Chondrocyte (in vitro differentiated cells): ENCODE measurements at regions not wholly inside any gene's neighbourhood (a gene's known extent, or its start where the extent isn't known, plus 50 kb on each side); places are given as distances from the start of the nearest gene placed in this dataset.

Experiments
- DNase-seq: peaks from one replicate; pipeline ENCODE4 v3.0.0; 2021; ENCODE audit warnings: mixed read lengths, low spot score
- H3K27ac Mint-ChIP-seq: one replicate; pipeline ENCODE4 v1.8.0; 2021; ENCODE audit warnings: mild to moderate bottlenecking, moderate library complexity, mixed read lengths; ENCODE audit not compliant: unreplicated experiment
- H3K27me3 Mint-ChIP-seq: 2 replicates; pipeline ENCODE4 v1.8.0; 2021; ENCODE audit warnings: low read depth, mixed read lengths
- H3K36me3 Mint-ChIP-seq: 2 replicates; pipeline ENCODE4 v1.8.0; 2021; ENCODE audit warnings: low read depth, mixed read lengths
- H3K4me1 Mint-ChIP-seq: 2 replicates; pipeline ENCODE4 v1.8.0; 2021; ENCODE audit warnings: low read depth, mild to moderate bottlenecking, mixed read lengths
- H3K4me3 Mint-ChIP-seq: one replicate; pipeline ENCODE4 v1.8.0; 2021; ENCODE audit warnings: mild to moderate bottlenecking, moderate library complexity, mixed read lengths; ENCODE audit not compliant: unreplicated experiment
- H3K9me3 Mint-ChIP-seq: 2 replicates; pipeline ENCODE4 v1.8.0; 2021; ENCODE audit warnings: low read depth, mixed read lengths
- CTCF ChIP-seq: fragments of 200-600 bp; sonication (generic); IDR thresholded peaks from 2 replicates; pipeline ENCODE4 v1.5.0; 2021; ENCODE audit warnings: antibody characterized with exemption, mild to moderate bottlenecking, moderate library complexity

GRCh38 chr15:95169541-95170459 lies 938.4 kb downstream of the MCTP2 start:
- Mint-ChIP-seq H3K4me3 (no peak overlapping the region), H3K36me3 (peaks cover 3% of the 10 kb centered on the region), H3K9me3 (peaks cover 6% of the 10 kb centered on the region), H3K4me1 (peaks cover 14% of the 10 kb centered on the region), H3K27ac (no peak overlapping the region), H3K27me3 (no peaks in the 10 kb centered on the region)
- no peak for TF ChIP-seq CTCF
- no peak for DNase-seq

DNA sequence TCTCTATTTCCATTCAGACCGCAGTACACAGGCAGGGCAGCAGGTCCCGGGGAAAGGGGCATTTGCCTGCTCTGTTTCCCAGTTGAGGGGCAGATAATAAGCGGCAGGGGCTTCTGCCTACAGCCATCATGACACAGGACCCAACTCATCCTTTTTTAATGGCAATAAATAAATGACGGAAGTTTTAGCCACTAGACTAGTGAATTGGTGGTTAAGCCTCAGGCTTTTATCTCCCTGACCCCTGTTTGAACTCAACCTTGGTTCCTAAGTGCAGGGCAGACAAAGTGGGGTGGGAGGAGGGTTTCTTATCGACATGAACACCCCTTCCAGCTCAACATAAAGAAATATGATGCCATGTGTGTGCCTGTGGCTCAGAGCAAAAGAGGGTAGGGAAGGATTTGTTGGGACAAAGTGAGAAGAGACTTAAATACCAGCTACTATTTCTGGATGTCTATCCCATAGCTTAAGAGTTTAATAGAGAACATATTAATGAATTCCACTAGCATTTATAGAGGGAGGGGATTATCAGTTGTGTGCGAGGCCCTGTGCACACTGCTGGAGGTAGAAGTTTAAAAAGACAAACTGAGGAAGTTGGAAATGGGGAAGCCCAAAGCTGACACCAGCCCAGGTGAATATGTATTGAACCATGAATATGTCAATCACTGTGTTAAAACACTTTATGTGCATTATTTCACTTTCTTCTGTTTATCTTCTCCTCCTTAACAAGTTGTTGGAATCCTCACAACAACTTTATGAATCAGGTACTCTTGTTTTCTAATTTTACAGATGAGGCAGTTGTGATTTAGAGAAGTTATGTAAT lies 939.4 kb downstream of the MCTP2 start:
- Mint-ChIP-seq H3K4me1 (peaks cover 14% of the 10 kb centered on the region), H3K27me3 (no peaks in the 10 kb centered on the region), H3K36me3 (peaks cover 1% of the 10 kb centered on the region), H3K27ac (no peak overlapping the region), H3K4me3 (no peak overlapping the region), H3K9me3 (peaks cover 4% of the 10 kb centered on the region)
- no peak for DNase-seq
- TF ChIP-seq CTCF = no peak

DNA sequence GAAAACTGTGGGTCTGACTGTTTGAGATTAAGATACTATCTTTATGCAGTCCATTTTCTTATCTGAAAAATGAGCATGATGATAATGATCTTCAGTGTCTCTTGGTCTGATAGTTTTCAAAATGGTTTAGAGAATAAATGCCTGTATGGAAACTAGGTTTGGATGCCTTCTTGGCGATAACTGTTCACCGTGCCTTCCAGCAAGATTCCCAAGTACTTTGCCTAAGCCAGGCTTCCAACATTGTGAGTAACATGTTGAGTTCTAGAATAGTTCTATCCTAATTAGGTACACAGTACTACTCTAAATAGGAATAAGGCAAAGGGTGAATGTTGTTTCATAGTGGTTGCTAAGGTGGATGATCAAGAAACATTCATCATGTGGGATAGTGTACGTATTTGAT lies 940.2 kb downstream of the MCTP2 start:
- Mint-ChIP-seq H3K9me3 (peaks cover 7% of the 10 kb centered on the region), H3K36me3 (no peaks in the 10 kb centered on the region), H3K27ac (no peak overlapping the region), H3K4me1 (peaks cover 14% of the 10 kb centered on the region), H3K27me3 (no peaks in the 10 kb centered on the region), H3K4me3 (no peak overlapping the region)
- no peak for DNase-seq
- no peak for TF ChIP-seq CTCF

DNA sequence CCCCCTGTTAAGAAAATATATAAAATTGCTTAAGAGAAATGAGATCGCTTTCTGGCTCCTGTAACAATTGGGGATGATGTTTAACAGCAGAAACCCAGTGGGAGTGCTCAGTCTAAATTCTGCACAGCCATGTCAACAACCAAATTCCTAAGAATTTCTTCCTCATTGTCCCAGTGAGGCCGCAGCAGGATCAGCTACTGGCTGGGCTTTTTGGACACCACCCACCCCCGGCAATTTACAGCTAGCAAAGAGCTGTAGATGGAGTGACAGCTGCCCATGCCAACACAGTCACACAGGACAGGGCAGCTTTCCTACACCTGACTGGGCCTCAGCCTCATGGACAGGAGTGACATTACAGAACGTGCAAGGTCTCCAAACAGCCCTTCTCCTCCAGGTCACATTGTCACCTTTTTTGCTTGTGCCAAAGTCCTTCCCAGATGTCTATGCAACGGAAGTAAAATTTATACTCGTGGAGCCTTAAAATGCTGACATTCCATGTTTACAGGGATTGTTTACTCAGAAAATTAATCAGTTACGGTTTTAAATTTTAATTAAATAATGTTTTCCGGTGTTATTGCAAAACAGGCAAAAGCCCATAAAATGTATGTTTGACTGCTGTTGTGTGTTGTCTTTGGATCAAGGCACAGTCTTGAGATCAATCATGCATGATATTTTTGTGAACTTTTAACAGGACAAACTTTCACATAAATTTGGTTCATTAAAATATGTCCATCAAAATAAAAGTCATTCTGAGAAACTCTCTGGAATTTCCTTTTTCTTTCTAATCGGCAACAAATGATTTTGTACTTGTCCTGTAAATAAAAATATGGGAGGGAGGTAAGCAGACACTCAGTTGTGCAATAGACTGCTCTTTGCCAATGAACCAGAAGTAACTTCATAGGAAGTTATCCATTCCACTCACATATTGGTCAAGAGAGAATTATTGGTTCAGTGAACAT lies 943.2 kb downstream of the MCTP2 start:
- no peaks in the 10 kb centered on the region for H3K36me3 Mint-ChIP-seq
- H3K27ac Mint-ChIP-seq = peak overlapping the region; percentile 29
- no peak for DNase-seq
- no peak for TF ChIP-seq CTCF
- H3K4me1 Mint-ChIP-seq = peaks cover 14% of the 10 kb centered on the region
- no peak overlapping the region for H3K4me3 Mint-ChIP-seq
- H3K27me3 Mint-ChIP-seq = no peaks in the 10 kb centered on the region
- peaks cover 3% of the 10 kb centered on the region for H3K9me3 Mint-ChIP-seq
